ENCODE measurements at regions not wholly inside any gene's neighbourhood (a gene's known extent, or its start where the extent isn't known, plus 50 kb on each side); places are given as distances from the start of the nearest gene placed in this dataset.
"Not testable (repeated sequence)": the region's sequence is repeated elsewhere in the genome, so short reads cannot be mapped to it uniquely, and the experiment has no call there.

GRCh38 chr4:188282471-188283232, 143.4 kb downstream of the TRIML1 start:
- no peak overlapping the region for H3K4me3 ChIP-seq
- no peak overlapping the region for H3K27ac ChIP-seq

- Histone ChIP-seq H3K4me3 (no peak overlapping the region), H3K27ac (no peak overlapping the region)
Observed at GRCh38 chr4:188287169-188287894, 148.1 kb downstream of the TRIML1 start.

DNA sequence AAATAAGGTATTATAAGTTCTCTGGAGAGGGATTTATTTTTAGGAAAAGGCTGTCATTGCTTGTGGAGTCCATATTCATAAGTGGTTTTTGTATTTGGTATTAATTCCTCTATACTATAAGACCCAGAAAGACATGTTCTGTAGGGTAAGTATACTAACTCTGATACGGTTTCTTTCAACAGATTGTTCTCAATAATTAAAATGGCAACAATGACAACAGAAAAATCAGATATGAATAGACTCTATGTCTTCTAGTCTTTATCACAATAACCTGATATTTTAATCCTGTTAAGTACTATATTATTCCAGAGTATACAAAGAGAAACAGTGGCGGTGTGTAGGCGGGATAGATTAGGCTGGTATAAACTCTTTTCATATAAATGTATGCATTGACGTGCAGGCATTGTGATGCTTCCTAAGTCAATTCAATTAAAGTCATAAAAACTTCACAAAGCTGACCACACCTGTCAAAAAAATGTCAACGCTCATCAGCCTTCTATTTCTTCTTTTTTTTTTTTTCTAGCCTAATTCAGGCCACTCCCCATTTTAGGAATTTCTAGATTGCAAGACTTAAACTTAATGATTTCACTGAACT, 150.4 kb downstream of the TRIML1 start:
- H3K4me3 ChIP-seq = no peak overlapping the region
- no peak overlapping the region for H3K27ac ChIP-seq

- H3K27ac ChIP-seq = no peak overlapping the region
- H3K4me3 ChIP-seq = no peak overlapping the region
Observed at GRCh38 chr4:188295899-188296298, 156.7 kb downstream of the TRIML1 start.

- Histone ChIP-seq H3K27ac (no peak overlapping the region), H3K4me3 (no peak overlapping the region)
Observed at GRCh38 chr4:188296331-188296730, 157.1 kb downstream of the TRIML1 start.

DNA sequence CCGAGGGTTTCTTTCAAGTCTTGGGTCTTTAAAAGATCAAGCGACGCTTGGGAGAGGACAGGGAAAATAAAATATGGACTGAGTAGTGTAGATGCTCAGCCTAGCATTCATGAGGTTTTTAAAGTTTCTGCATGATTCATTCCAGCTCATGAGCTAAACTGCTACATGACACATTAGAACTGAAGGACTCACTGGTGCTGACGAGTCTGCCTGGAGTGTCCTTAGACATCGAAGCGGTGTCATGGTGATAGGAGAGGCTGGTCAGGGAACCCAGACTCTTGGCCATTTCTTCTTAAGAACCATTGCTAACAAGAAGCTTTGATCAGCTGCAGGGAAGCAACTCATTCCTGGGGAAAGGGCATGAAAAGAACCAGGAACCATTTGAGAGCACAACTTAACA, 158.6 kb downstream of the TRIML1 start:
- Histone ChIP-seq H3K27ac (no peak overlapping the region), H3K4me3 (no peak overlapping the region)

GRCh38 chr4:188299161-188299560, 159.9 kb downstream of the TRIML1 start:
- Histone ChIP-seq H3K4me3 (no peak overlapping the region), H3K27ac (no peak overlapping the region)

- Histone ChIP-seq H3K4me3 (no peak overlapping the region), H3K27ac (no peak overlapping the region)
Observed at GRCh38 chr4:188300385-188300784, 161.1 kb downstream of the TRIML1 start.

DNA sequence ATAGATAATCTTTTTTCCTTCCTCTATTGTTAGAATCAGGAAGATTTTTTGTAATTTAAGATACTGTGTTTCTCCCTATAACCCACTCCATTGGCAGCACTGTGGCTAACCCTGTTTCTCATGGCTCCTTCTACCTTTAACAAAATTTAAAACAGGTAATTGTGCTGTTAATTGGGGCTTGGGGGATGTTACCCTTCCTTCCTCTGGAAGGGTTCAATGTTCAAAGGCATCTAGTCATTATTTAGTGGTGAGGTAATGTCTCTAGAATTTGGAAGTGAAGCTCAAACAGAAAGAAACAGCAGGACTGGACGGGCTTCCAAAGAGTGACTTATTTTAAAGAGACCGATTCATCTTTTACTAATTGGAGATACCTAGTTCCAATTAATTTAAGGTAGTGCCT, 166.4 kb downstream of the TRIML1 start:
- no peak overlapping the region for H3K27ac ChIP-seq
- H3K4me3 ChIP-seq = no peak overlapping the region

DNA sequence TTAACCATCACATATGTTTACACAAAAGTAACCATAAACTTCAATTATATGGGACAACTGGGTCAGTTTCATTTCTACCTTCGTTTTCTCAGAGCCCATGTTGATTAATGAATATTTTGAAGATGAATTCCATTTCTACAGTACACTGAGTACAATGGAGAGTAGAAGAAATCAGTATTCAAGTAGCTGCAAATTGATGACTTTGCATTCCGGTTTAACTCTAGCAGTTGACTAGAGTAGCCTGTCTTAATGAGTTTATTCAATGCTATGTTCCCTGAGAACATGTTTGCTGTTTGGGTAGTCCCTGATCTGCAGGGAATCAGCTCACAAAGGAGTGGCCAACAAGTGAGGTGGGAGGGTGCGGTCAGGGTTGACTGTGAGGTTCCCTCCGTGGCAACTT, 168.3 kb downstream of the TRIML1 start:
- no peak overlapping the region for H3K27ac ChIP-seq
- H3K4me3 ChIP-seq = no peak overlapping the region

DNA sequence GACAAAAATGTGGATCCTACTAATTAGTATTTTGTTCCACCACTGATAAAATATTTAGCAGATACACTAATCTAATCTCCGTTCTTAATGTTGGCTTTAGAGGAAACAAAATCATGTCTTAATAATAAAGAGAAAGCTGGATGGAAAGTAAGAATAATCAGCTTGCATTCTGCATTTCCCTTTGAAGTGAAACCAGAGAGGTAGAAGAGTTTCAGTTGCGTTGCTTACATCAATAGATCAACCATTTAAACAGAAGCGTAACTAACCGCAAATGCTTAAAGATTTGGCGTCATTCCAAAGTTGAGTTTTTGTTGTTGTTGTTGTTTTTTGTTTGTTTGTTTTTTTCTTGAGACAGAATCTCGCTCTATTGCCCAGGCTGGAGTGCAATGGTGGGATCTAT, 168.9 kb downstream of the TRIML1 start:
- H3K27ac ChIP-seq = no peak overlapping the region
- H3K4me3 ChIP-seq = no peak overlapping the region

DNA sequence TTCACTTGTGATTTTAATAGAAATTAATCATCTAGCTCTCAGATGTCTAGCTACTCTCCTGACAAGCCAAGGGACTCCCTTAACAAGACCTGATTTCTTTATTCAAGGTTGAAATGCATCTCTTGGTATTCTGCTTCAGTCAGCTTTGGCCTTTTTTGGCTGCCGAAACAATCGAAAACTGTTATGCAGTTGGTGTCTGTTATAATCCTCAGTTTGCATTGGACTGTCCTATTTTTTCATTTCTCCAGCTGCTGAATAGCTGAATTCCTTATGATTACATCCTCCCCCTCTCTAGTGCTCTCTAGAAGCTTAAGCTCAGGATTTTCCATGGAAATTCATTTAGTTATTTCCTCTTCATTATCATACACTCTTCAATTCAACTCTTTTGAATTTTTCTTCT, 177.2 kb downstream of the TRIML1 start:
- no peak overlapping the region for H3K4me3 ChIP-seq
- no peak overlapping the region for H3K27ac ChIP-seq

GRCh38 chr4:188328966-188329365, 189.7 kb downstream of the TRIML1 start:
- H3K4me3 ChIP-seq = no peak overlapping the region
- H3K27ac ChIP-seq = no peak overlapping the region

- Histone ChIP-seq H3K4me3 (no peak overlapping the region), H3K27ac (no peak overlapping the region)
Observed at GRCh38 chr4:188329521-188329920, 190.3 kb downstream of the TRIML1 start.

DNA sequence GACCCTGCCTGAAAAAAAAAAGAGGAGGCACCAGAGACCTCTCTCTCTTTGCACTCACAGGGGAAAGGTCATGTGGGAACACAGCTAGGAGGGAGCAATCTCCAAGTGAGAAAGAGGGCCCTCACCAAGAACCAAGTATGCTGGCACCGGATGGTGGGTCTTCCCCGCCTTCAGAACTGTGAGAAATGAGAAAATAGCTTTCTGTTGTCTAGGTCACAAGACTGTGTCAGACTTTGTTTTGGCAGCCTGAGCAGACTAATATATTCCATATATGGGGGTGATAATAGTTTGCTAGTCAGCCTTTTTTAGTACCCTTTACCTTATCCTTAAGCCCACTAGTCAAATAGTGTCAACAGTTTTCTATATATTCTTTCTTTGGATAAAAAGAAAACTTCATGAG, 193.0 kb downstream of the TRIML1 start:
- Histone ChIP-seq H3K4me3 (no peak overlapping the region), H3K27ac (no peak overlapping the region)

- Histone ChIP-seq H3K27ac (no peak overlapping the region), H3K4me3 (no peak overlapping the region)
Observed at GRCh38 chr4:188336891-188337290, 197.7 kb downstream of the TRIML1 start.

DNA sequence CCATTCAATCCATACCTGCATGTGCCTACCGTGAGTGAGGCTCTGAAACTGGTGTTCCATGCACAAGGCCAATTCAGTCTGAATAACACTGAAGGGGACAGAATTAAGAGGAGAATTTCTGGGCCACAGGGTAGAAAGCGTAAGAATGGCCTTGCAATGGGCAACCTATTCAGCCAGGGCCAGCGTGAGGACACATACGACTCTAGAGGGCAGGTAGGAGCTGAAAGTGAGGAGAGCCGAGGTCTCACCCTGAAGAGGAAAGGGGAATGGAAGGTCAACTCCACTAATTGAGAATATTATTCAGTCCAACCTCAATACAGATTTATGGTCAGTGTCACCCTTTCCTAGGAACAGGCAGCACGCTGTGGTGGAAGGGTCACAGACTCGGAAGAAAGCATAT, 202.2 kb downstream of the TRIML1 start:
- no peak overlapping the region for H3K27ac ChIP-seq
- H3K4me3 ChIP-seq = no peak overlapping the region

DNA sequence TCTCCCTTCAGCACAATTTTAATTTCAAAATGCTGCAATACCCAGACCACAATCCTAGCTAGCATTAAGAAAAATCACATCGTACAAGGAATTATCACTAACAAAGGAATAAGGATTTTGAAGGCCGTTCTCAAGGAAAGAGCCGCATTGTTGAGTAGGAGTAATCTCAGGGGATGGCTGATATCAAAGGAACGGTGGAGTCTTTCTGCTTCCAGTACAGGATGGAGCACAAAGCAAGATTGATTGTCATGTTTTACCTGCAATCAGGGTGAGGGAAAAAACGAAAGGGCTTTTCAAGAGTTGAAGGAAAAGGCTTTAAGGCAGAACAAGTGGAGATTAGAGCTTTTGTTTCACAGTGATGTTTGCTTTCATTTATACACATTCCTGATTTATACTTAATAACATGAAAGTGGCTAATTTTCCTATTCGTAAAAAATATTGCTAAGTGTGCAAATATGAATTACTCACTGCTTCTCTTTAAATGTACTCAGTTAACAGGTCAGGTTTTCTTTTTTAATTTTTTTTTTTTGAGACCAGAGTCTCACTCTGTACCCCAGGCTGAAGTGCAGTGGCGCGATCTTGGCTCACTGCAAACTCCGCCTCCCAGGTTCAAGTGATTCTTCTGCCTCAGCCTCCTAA, 207.0 kb downstream of the TRIML1 start:
- Histone ChIP-seq H3K27ac (no peak overlapping the region), H3K4me3 (no peak overlapping the region)

DNA sequence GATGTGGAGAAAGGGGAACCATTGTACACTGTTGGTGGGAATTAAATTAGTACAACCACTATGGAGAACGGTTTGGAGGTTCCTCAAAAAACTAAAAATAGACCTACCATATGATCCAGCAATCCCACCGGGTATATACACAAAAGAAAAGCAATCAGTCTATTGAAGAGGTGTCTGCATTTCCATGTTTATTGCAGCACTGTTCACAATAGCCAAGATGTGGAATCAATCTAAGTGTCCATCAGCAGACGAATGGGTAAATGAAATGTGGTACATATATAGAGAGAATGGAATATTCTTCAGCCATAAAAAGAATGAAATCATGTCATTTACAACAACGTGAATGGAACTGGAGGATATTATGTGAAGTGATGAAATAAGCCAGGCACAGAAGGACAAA, 208.1 kb downstream of the TRIML1 start:
- Histone ChIP-seq H3K4me3 (no peak overlapping the region), H3K27ac (no peak overlapping the region)

DNA sequence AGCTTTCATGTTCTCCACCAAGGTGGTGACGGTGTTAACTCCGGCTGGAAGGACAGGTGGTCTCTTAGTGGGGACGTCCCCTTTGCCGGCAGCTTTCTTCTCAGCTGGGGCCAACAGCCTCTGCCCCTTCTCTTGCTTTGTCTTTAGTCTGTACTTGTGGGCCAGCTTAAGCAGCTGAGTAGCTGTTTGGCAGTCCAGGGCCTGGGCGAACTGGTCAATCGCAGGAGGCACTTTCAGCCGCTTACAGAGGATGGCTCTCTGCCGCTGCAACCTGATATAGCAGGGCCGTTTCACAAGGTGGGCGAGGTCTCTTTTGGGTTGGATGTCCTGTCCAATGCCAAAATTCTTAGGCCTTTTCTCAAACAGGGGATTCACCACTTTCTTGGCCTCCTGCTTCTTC, 210.3 kb downstream of the TRIML1 start:
- not testable (repeated sequence) for H3K27ac ChIP-seq, H3K4me3 ChIP-seq

DNA sequence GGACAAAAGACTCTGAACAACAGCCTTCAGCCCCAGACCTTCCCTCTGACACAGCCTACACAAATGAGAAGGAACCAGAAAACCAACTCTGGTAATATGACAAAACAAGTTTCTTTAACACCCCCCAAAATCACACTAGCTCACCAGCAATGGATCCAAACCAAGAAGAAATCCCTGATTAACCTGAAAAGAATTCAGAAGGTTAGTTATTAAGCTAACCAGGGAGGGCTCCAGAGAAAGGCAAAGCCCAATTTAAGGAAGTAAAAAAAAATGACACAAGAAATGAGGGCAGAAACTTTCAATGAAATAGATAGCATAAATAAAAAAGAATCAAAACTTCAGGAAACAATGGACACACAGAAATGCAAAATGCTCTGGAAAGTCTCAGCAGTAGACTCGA, 224.0 kb downstream of the TRIML1 start:
- Histone ChIP-seq H3K4me3 (no peak overlapping the region), H3K27ac (no peak overlapping the region)

Data from skin epidermis (tissue), 12 donors.